GM21447 (cell line): ENCODE measurements at regions not wholly inside any gene's neighbourhood (a gene's known extent, or its start where the extent isn't known, plus 50 kb on each side); places are given as distances from the start of the nearest gene placed in this dataset.

Source experiments
- ATAC-seq: cut with Tn5 transposase; IDR thresholded peaks from one replicate; pipeline ENCODE4 v1.9.1; 2021; ENCODE audit not compliant: unreplicated experiment

GRCh38 chr15:69854521-69855181, 243.1 kb downstream of the TLE3 start:
- ATAC-seq, result no peak

DNA sequence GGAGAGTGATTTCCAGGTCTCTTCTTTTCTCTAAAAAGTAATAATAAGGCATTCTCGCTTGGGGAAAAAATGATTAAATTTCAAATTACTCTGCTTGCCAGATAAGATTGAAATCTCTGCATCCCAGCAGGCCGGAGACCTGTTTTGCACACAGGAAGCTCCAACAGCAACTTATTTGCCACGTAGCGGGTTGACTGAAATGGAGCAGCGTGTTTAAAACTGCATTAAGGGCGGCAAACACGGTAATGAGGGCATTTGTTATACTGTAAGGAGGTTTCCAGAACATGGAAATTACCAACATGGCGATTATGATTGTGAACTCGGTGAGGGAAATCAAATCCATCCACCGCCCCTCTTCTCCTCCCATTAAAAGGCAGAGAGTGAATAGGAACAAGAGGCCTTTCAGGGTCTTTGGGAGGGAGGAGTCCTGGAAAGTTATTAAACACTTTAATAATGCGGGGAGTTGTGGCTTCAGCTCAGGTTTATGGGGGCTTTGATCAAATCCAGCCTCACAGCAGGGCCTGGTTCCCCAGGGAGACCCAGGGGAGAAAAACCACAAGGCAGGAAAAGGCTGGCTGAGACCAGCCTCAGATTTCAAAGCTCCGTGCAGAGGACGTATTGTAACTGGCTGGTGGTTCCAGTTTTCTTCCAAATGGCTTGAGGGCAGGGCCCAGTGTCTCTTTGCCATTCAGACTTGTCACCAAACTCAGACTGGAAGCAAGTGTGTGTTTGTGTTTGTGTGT, 242.3 kb downstream of the TLE3 start:
- ATAC-seq, result no peak

DNA sequence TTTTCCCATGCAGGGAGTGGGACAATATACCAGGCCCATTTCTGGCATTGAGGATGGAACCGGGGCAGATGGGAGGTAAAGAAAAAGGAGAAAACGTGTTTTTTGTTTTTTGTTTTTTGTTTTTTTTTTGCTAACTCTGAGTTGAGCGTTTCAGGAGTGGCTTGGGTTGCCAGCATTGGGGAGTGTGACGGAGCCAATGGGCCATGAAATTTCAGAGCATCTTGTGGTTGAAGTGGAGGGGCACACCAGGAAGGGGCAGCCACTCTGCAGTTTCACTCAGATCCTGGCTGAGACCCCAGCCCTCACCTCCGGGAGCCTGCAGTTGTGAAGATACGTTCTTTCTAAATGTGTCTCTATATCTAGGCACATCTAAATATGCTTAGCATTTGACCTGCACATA, 240.5 kb downstream of the TLE3 start:
- no peak for ATAC-seq

DNA sequence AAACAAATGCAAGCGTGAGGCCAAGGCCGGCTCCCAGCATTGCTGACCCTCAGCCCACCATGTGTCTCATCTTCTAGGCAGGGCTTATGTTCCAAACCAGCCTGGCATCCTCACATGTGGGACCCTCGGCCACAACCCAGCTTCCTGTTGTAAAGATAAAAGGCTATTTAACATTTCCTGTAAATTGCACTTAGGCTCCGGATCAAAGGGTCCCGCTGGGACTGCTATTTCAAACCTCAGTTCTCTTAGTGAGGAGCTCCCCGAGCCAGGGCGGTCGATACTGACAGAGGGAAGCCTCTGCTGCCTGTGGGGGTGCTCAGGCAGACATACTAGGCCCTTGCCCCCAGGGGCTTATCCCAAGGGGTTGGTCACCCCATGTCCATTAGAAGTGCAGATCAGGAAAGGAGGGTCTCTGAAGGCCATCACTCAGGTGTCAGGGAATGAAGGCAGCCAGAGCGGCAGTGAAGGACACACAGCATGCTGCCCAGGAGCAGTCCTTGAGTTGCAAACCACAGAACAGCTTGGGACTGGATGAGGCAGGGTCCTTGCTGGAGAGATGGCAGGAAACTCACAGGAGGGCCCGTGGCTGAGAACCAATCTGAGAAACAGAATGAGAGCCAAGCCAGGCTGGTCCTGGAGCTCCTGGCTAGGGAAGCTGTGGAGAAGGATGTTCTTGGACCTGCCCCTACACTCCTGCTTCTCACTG, 239.9 kb downstream of the TLE3 start:
- ATAC-seq, result no peak

GRCh38 chr15:69858456-69858855, 239.3 kb downstream of the TLE3 start:
- no peak for ATAC-seq

DNA sequence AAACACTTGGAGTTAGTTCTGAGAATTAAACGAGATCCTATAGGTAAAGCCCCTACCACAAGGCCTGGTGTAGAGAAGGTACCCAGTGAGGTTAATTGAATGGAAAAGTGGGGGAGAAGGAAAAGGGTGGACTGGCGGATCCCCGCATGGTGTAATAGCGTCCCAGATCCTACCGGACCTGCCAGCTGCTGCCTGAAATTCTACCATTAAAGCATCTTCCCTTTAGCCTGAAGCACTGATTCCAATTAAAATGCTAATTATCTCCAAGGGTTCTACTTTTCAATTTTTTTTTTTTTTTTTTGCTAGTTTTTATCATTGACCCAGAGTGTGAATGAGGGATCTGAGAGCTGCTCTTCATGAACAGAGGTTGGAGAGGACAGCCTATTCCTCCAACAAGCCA, 237.9 kb downstream of the TLE3 start:
- no peak for ATAC-seq

DNA sequence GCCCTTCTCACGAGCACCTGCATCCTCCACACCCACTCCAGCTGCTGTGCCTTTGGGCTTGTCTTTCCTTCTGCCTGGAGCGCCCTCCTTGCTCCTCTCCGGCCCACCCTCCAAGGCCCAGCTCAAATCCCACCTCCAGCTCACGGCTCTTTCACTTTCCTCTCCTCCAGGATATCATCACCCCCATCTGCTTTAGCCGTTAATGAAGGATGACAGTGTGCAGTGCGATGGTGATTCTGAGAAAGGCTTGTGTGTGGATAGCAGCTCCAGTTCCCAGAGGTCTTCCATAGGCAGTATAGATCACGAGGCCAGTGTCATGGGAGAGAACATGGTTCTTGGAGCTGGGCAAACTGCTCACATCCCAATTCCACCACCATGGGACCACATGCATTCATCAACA, 237.4 kb downstream of the TLE3 start:
- ATAC-seq, result no peak

- ATAC-seq, result no peak
Measured at GRCh38 chr15:69860921-69861320, 236.8 kb downstream of the TLE3 start.

DNA sequence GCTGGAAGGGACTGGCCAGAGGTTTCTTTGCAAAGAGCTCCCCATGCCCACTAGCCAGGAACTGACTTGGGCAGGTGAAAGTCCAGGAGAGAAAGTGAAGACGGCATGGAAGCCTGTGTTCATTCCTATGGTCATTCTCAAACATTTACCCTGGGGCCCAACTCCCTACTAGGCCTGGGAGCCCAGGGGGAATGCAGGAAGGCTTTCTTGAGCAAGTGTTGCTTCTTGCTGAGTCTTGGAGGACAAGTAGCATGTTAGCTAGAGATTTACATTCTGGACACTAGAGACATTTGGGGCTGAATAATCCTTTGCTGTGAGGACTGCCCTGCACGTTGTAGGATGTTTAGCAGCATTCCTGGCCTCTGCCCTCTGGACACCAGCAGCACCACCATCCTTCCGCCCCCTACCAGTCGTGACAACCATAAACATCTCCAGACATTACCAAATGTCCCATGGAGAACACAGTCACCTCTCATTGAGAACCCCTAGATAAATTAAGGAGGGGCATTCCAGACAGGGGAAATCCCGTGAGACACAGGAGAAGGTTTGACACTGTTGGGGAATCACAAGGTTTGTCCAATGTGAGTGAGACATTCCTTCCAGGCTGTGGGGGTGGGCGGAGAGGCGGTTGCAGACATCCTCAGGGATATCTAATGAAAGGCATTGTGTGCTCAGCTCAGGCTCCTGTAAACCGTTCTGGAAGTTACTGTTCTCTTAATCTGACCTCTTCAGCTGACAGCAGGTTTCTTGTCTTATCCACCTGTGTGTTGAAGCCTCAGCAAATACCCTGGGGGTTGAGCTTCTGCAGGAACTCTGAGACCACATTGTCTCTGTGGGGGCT, 236.2 kb downstream of the TLE3 start:
- ATAC-seq, result no peak

DNA sequence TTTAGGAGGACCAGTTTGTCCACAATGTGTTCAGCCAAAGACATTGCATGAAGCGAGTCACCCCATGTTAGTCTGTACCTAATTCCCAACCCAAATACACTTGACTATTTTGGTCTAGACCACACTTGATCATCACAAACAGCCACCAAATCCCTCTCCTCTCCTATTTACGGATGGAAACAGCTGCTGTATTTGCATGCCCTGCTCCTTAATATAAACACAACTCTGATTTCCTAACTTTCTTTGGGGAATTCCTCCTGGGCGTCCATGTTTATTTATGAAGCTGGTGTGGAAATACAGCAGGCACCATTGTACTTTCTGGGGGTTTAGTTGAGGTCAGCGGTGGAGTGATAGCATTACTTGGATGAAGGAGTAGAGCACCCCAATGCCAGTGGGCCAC, 235.2 kb downstream of the TLE3 start:
- no peak for ATAC-seq

GRCh38 chr15:69863446-69863845, 234.3 kb downstream of the TLE3 start:
- ATAC-seq, result no peak

DNA sequence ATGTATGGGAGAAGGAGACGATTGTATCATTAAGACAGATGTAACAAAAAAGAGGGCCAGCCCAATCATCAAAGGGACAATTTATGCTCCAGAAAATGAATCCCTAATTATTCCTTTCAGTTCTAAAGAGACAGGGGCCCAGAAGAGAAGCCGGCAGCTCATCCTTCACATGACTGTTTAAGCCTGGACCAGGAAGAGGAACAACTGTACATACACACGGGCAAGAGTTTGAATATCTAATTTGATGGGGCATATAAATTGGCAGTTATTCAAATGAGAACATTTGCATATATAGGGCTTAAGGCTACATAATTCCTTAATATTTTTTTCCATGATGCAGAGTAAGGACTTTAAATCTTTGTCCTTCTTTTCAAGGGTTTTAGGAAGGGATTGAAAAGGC, 232.3 kb downstream of the TLE3 start:
- ATAC-seq, result no peak

GRCh38 chr15:69868756-69869155, 229.0 kb downstream of the TLE3 start:
- no peak for ATAC-seq

DNA sequence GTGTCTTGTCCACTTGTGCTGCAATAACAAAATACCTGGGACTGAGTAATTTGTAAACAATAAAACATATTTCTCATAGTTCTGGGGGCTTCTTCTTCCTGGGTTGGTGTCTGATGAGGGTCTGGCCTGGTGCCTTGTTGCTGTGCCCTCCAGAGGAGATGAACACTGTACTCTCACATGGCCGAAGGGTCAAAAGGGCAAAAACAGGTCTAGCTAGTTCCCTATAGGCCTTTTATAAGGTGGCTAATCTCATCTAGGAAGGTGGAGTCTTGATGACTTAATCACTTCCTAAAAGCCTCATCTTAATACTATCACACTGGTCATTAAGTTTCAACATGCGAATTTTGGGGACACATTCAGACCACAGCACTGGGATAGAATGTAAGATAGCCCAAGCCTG, 228.4 kb downstream of the TLE3 start:
- ATAC-seq, result no peak

GRCh38 chr15:69869881-69870505, 227.7 kb downstream of the TLE3 start:
- no peak for ATAC-seq

- ATAC-seq, result no peak
Measured at GRCh38 chr15:69871511-69872134, 226.1 kb downstream of the TLE3 start.

- no peak for ATAC-seq
Measured at GRCh38 chr15:69873807-69874206, 223.9 kb downstream of the TLE3 start.

DNA sequence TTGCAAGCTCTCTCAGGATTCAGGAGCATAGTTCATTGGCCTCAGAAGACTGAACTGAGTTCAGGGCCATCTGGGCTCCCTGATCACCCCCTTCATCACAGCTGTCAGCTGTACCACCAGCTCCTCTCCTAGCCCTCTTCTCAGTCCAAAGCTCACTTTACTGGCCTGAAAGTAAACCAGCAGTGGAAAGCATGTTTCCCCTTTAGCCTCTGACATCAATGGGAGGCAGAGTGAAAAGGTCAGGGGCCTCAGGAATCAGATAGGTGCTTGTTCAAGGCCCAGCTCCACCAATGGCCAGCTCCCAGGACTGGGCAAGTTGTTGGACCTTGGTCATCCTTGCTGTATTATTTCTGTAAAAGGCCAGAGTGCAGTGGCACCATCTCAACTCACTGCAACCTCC, 223.4 kb downstream of the TLE3 start:
- ATAC-seq, result no peak

GRCh38 chr15:69876064-69876940, 221.4 kb downstream of the TLE3 start:
- no peak for ATAC-seq
